Smooth muscle cell (in vitro differentiated cells): ENCODE measurements at regions not wholly inside any gene's neighbourhood (a gene's known extent, or its start where the extent isn't known, plus 50 kb on each side); places are given as distances from the start of the nearest gene placed in this dataset.

Experiments
- DNase-seq: peaks from one replicate; lab custom pipeline; 2025; ENCODE audit not compliant: unreplicated experiment; lab: John Stamatoyannopoulos, UW
- H2AFZ ChIP-seq: fragments of 200-600 bp; sonication (generic); 2 replicates; pipeline ENCODE4 v1.6.0; 2016; ENCODE audit warnings: antibody characterized with exemption, low read depth, mild to moderate bottlenecking
- H3F3A ChIP-seq: fragments of 200-600 bp; sonication (generic); 2 replicates; pipeline ENCODE4 v1.6.0; 2017; ENCODE audit warnings: antibody characterized with exemption, low read depth
- H3K27ac ChIP-seq: fragments of 200-600 bp; sonication (generic); 2 replicates; pipeline ENCODE4 v1.5.1; 2016; ENCODE audit warnings: low read depth, mild to moderate bottlenecking
- H3K27me3 ChIP-seq: fragments of 200-600 bp; sonication (generic); 2 replicates; pipeline ENCODE4 v1.6.1; 2016; ENCODE audit warnings: low read depth, mild to moderate bottlenecking
- H3K36me3 ChIP-seq: fragments of 200-600 bp; sonication (generic); 2 replicates; pipeline ENCODE4 v1.5.1; 2016; ENCODE audit warnings: low read depth
- H3K4me1 ChIP-seq: fragments of 200-600 bp; sonication (generic); 2 replicates; pipeline ENCODE4 v1.5.1; 2016; ENCODE audit warnings: low read depth
- H3K4me2 ChIP-seq: fragments of 200-600 bp; sonication (generic); 2 replicates; pipeline ENCODE4 v1.6.0; 2016; ENCODE audit warnings: mild to moderate bottlenecking
- H3K4me3 ChIP-seq: fragments of 200-600 bp; sonication (generic); 2 replicates; pipeline ENCODE4 v1.5.1; 2016; ENCODE audit warnings: mild to moderate bottlenecking
- H3K79me2 ChIP-seq: fragments of 200-600 bp; sonication (generic); 2 replicates; pipeline ENCODE4 v1.6.0; 2016; ENCODE audit warnings: low read depth, mild to moderate bottlenecking
- H3K9ac ChIP-seq: fragments of 200-600 bp; sonication (generic); 2 replicates; pipeline ENCODE4 v1.6.0; 2016; ENCODE audit warnings: low read depth
- H3K9me3 ChIP-seq: fragments of 200-600 bp; sonication (generic); replicated peaks from 2 replicates; pipeline ENCODE4 v1.5.1; 2016; ENCODE audit warnings: low read depth
- H4K20me1 ChIP-seq: fragments of 200-600 bp; sonication (generic); 2 replicates; pipeline ENCODE4 v1.6.0; 2016; ENCODE audit warnings: low read depth
- CTCF ChIP-seq: fragments of 200-600 bp; sonication (generic); IDR thresholded peaks from 2 replicates; pipeline ENCODE4 v1.5.1; 2017; ENCODE audit warnings: borderline replicate concordance, mild to moderate bottlenecking, antibody characterized with exemption; ENCODE audit not compliant: insufficient read depth, poor library complexity, severe bottlenecking
- WGBS: methylation state at CpG from one replicate; pipeline ENCODE4 v1.1.7; 2016; ENCODE audit warnings: low lambda C conversion rate; 5-methylcytosine and 5-hydroxymethylcytosine counted together

GRCh38 chr12:60832290-60832689 lies 1236.5 kb downstream of the SLC16A7 start:
- no peak overlapping the region for H3K9ac ChIP-seq
- no peaks in the 10 kb centered on the region for H3K9me3 ChIP-seq
- WGBS: 94% methylated on average over 4 of the region's 4 CpGs
- H3K4me1 ChIP-seq: no peaks in the 10 kb centered on the region
- no peaks in the 10 kb centered on the region for H3F3A ChIP-seq
- H3K27ac ChIP-seq: no peak overlapping the region
- no peak for DNase-seq
- no peaks in the 10 kb centered on the region for H3K36me3 ChIP-seq
- no peak overlapping the region for H3K4me3 ChIP-seq
- no peaks in the 10 kb centered on the region for H3K27me3 ChIP-seq
- H4K20me1 ChIP-seq: no peaks in the 10 kb centered on the region
- no peaks in the 10 kb centered on the region for H3K79me2 ChIP-seq
- TF ChIP-seq CTCF: no peak
- no peak overlapping the region for H2AFZ ChIP-seq
- H3K4me2 ChIP-seq: no peak overlapping the region

- Histone ChIP-seq H3K36me3 (no peaks in the 10 kb centered on the region), H3K4me1 (no peaks in the 10 kb centered on the region), H2AFZ (no peak overlapping the region), H3K27ac (no peak overlapping the region), H3K4me3 (no peak overlapping the region), H3K4me2 (no peak overlapping the region), H4K20me1 (no peaks in the 10 kb centered on the region), H3K9ac (no peak overlapping the region), H3K79me2 (no peaks in the 10 kb centered on the region), H3K27me3 (no peaks in the 10 kb centered on the region), H3K9me3 (no peaks in the 10 kb centered on the region), H3F3A (no peaks in the 10 kb centered on the region)
- TF ChIP-seq CTCF: no peak
- no peak for DNase-seq
These were observed 1238.5 kb downstream of the SLC16A7 start for GRCh38 chr12:60834372-60834771.

- no peaks in the 10 kb centered on the region for H3F3A ChIP-seq
- no peaks in the 10 kb centered on the region for H3K27me3 ChIP-seq
- H4K20me1 ChIP-seq: no peaks in the 10 kb centered on the region
- no peaks in the 10 kb centered on the region for H3K4me1 ChIP-seq
- H2AFZ ChIP-seq: no peak overlapping the region
- no peaks in the 10 kb centered on the region for H3K9me3 ChIP-seq
- no peaks in the 10 kb centered on the region for H3K36me3 ChIP-seq
- no peak overlapping the region for H3K9ac ChIP-seq
- no peak overlapping the region for H3K4me2 ChIP-seq
- H3K27ac ChIP-seq: no peak overlapping the region
- no peak for DNase-seq
- WGBS: 73% methylated on average over 3 of the region's 3 CpGs
- no peaks in the 10 kb centered on the region for H3K79me2 ChIP-seq
- no peak for TF ChIP-seq CTCF
- no peak overlapping the region for H3K4me3 ChIP-seq
These were observed 1239.0 kb downstream of the SLC16A7 start for GRCh38 chr12:60834806-60835205.

- Histone ChIP-seq H3K4me3 (no peak overlapping the region), H3K4me1 (no peaks in the 10 kb centered on the region), H3K9ac (no peak overlapping the region), H3K9me3 (no peaks in the 10 kb centered on the region), H3F3A (no peaks in the 10 kb centered on the region), H3K27me3 (no peaks in the 10 kb centered on the region), H4K20me1 (no peaks in the 10 kb centered on the region), H2AFZ (no peak overlapping the region), H3K4me2 (no peak overlapping the region), H3K79me2 (no peaks in the 10 kb centered on the region), H3K36me3 (no peaks in the 10 kb centered on the region), H3K27ac (no peak overlapping the region)
- DNase-seq: no peak
- WGBS: 100% methylated on average over 1 of the region's 1 CpG
- no peak for TF ChIP-seq CTCF
These were observed 1240.8 kb downstream of the SLC16A7 start for GRCh38 chr12:60836651-60837050.
